ENCODE measurements at regions not wholly inside any gene's neighbourhood (a gene's known extent, or its start where the extent isn't known, plus 50 kb on each side); places are given as distances from the start of the nearest gene placed in this dataset.

DNA sequence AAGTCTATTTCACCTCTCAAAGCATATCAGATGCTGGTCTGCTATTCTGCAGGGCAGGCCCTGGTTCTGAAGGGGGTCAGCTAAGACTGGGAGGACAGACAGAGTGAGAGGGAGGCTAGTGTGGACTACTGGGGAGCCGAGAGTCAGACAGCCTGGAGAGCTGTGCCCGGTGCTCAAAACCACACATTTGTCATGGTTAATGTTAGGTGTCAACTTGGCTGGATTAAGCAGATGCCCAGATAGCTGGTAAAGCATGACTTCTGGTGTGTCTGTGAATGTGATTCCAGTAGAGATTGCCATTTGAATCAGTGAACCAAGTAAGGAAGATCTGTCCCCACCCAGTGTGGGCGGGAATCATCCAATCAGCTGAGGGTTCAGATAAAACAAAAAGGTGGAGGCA is 102.6 kb downstream of the SNX19 start:
- H3K4me3 ChIP-seq, result no peak overlapping the region
- no peak for TF ChIP-seq CTCF (IDR thresholded peaks at IDR 0.05)
- no peaks in the 10 kb centered on the region for H3K27me3 ChIP-seq (replicated peaks; ENCODE audit: insufficient read depth)
- no peaks in the 10 kb centered on the region for H3K9me3 ChIP-seq
- ATAC-seq (ENCODE audit: insufficient number of reproducible peaks, low FRiP score, low read depth) (no peak), DNase-seq (ENCODE audit: low spot score) (no peak)
- H3K27ac ChIP-seq, result no peak overlapping the region
- H3K4me1 ChIP-seq (ENCODE audit: control insufficient read depth in 1 of 2, low read depth in 2 of 2), result no peaks in the 10 kb centered on the region
- no peaks in the 10 kb centered on the region for H3K36me3 ChIP-seq

- H3K9me3 ChIP-seq, result no peaks in the 10 kb centered on the region
- no peak for DNase-seq (ENCODE audit: low spot score)
- no peaks in the 10 kb centered on the region for H3K4me1 ChIP-seq (ENCODE audit: control insufficient read depth in 1 of 2, low read depth in 2 of 2)
- H3K27me3 ChIP-seq (replicated peaks; ENCODE audit: insufficient read depth), result no peaks in the 10 kb centered on the region
- no peak for ATAC-seq (ENCODE audit: insufficient number of reproducible peaks, low FRiP score, low read depth)
- no peaks in the 10 kb centered on the region for H3K36me3 ChIP-seq
- TF ChIP-seq CTCF (IDR thresholded peaks at IDR 0.05), result no peak
- no peak overlapping the region for H3K4me3 ChIP-seq
- no peak overlapping the region for H3K27ac ChIP-seq
Measured at GRCh38 chr11:130814440-130815096, 101.7 kb downstream of the SNX19 start.

DNA sequence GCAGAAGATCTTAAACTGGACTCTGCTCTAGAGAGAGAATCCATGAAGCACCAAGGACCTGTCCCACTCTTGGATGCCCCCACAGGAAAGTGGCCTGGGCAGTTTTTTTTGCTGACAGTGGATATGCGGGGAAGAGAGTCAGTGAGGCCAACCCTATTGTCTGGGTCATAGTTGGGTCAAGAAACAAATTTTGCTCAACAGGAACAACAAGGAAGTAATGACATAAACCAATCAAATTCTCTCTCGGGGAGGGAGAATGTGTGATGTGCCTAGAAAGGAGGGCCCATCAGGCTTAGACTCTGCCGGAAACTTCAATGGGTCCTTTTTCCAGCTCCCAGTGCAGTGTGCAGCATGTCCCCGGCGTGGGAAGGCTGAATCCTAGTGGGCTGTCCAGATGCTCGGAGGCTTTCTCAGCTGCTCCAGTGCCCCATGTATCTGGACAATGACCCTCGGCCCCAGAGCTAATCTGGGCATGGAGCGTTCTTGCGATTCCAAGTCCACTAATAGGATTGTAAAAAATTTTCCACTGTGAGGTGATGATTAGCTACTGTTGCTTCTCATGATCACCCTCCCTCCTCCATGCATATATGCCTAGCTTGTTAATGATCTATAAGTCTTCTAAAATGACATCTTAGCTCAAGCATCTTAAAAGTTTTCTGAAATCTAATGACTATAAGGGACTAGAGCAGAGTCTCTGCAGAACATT is 101.0 kb downstream of the SNX19 start:
- DNase-seq (ENCODE audit: low spot score) (no peak), ATAC-seq (ENCODE audit: insufficient number of reproducible peaks, low FRiP score, low read depth) (no peak)
- Histone ChIP-seq H3K4me3 (no peak overlapping the region), H3K27me3 (replicated peaks; ENCODE audit: insufficient read depth) (no peaks in the 10 kb centered on the region), H3K27ac (no peak overlapping the region), H3K36me3 (no peaks in the 10 kb centered on the region), H3K4me1 (ENCODE audit: control insufficient read depth in 1 of 2, low read depth in 2 of 2) (no peaks in the 10 kb centered on the region), H3K9me3 (no peaks in the 10 kb centered on the region)
- no peak for TF ChIP-seq CTCF (IDR thresholded peaks at IDR 0.05)

DNA sequence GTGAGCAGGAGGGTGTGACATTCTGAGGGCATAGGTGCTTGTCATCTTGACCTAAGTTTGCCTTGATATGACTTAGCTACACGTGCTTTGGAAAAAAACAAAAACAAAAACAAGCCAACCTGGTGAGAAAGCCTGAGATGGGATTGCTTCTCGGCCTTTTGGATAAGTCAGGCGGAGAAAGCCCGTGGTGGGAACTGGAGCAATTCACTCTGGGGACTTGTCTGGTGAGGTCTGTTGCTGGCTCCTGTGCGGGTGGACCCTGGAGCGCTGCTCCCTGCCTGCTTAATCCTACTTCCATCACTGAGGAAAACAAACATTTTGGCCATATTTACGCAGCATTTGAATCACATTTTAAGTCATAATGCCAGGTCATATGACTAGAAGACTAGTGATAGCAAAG is 100.3 kb downstream of the SNX19 start:
- Histone ChIP-seq H3K27ac (no peak overlapping the region), H3K36me3 (no peaks in the 10 kb centered on the region), H3K27me3 (replicated peaks; ENCODE audit: insufficient read depth) (no peaks in the 10 kb centered on the region), H3K4me1 (ENCODE audit: control insufficient read depth in 1 of 2, low read depth in 2 of 2) (no peaks in the 10 kb centered on the region), H3K9me3 (no peaks in the 10 kb centered on the region), H3K4me3 (no peak overlapping the region)
- ATAC-seq (ENCODE audit: insufficient number of reproducible peaks, low FRiP score, low read depth), result no peak
- no peak for DNase-seq (ENCODE audit: low spot score)
- no peak for TF ChIP-seq CTCF (IDR thresholded peaks at IDR 0.05)

DNA sequence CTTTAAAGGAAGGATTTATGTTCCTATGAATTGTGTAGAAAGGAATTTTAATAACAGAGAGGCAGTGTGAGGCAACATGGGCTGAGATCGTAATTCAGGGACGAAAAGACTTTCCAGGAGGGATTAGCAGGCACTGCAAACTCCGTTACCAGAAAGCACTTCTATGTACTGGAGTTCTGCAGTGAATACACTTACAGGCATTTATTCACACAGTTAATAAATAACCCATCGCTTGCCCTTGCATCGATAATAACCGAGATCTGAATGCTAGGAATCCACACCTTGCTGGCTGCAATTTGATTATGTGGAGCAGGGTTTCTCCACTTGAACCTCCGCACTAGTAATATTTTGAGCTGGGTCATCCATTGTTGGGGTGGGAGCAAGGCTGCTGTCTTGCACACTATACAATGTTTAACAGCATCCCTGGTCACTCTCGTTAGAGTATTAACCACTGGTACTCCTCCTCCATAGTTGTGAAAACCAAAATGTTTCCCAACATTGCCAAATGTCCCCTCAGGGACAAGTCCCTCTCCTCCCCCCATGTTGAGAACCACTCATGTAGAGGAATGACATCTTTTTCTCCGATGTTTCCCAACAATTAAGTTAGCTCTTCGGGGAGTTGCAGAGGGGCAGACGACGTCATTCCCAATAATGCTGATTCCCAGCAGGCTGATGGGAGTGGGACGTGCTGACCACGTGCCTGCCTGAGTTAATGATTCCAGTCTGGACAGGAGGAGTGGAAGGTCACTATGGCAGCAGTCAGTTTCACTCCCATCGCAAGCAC is 99.5 kb downstream of the SNX19 start:
- Histone ChIP-seq H3K4me3 (no peak overlapping the region), H3K9me3 (no peaks in the 10 kb centered on the region), H3K27ac (no peak overlapping the region), H3K27me3 (replicated peaks; ENCODE audit: insufficient read depth) (no peaks in the 10 kb centered on the region), H3K4me1 (ENCODE audit: control insufficient read depth in 1 of 2, low read depth in 2 of 2) (no peaks in the 10 kb centered on the region), H3K36me3 (no peaks in the 10 kb centered on the region)
- DNase-seq (ENCODE audit: low spot score), result no peak
- ATAC-seq (ENCODE audit: insufficient number of reproducible peaks, low FRiP score, low read depth), result no peak
- no peak for TF ChIP-seq CTCF (IDR thresholded peaks at IDR 0.05)
